ENCODE measurements at regions not wholly inside any gene's neighbourhood (a gene's known extent, or its start where the extent isn't known, plus 50 kb on each side); places are given as distances from the start of the nearest gene placed in this dataset.

DNA sequence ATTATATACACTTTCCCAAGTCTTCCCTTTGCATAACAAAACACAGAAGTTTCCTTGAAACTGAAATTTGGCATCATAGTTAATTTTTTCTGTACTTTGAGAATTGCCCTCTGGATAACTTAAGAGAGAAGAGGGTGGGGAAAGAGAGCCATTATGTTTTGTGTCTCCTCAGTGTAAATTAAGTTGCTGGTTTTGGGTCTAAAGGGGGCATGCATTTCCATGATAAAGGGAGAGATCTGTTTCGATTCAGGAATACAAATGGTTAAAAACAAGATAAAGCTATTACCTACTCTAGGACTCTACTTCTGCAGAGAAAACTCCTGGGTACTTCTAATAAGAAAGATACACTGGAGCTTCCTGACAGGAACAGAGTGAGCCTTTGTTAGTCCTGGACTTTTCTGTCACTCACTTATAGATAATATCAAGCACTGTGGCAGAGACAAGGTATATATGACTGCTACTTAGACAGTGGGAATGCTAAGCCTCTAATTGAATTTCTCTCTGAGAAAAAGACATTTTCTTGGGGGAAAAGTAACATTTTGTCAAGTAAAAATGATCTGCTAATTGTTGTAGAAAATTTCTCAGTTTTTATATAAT, 142.8 kb upstream of the PCDH9 start:
- TF ChIP-seq, protein P1, sequence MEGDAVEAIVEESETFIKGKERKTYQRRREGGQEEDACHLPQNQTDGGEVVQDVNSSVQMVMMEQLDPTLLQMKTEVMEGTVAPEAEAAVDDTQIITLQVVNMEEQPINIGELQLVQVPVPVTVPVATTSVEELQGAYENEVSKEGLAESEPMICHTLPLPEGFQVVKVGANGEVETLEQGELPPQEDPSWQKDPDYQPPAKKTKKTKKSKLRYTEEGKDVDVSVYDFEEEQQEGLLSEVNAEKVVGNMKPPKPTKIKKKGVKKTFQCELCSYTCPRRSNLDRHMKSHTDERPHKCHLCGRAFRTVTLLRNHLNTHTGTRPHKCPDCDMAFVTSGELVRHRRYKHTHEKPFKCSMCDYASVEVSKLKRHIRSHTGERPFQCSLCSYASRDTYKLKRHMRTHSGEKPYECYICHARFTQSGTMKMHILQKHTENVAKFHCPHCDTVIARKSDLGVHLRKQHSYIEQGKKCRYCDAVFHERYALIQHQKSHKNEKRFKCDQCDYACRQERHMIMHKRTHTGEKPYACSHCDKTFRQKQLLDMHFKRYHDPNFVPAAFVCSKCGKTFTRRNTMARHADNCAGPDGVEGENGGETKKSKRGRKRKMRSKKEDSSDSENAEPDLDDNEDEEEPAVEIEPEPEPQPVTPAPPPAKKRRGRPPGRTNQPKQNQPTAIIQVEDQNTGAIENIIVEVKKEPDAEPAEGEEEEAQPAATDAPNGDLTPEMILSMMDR (IDR thresholded peaks at IDR 0.05; ENCODE audit: insufficient read depth, low read length, poor library complexity, severe bottlenecking) = no peak
- no peak for TF ChIP-seq EZH2phosphoT487 (conservative IDR thresholded peaks at IDR 0.05; ENCODE audit: low read length)
